Kasumi-1 (cell line): ENCODE measurements at regions not wholly inside any gene's neighbourhood (a gene's known extent, or its start where the extent isn't known, plus 50 kb on each side); places are given as distances from the start of the nearest gene placed in this dataset.
"Not testable (repeated sequence)": the region's sequence is repeated elsewhere in the genome, so short reads cannot be mapped to it uniquely, and the experiment has no call there.

ENCODE experiments used
- DNase-seq, 2 experiments: peaks; one replicate each; lab custom pipeline; 2025; lab: John Stamatoyannopoulos, UW

GRCh38 chr14:83294941-83295340 lies 1761.3 kb upstream of the SEL1L start:
- no peak for DNase-seq

- no peak for DNase-seq
Measured at GRCh38 chr14:83297361-83297760, 1763.7 kb upstream of the SEL1L start.

DNA sequence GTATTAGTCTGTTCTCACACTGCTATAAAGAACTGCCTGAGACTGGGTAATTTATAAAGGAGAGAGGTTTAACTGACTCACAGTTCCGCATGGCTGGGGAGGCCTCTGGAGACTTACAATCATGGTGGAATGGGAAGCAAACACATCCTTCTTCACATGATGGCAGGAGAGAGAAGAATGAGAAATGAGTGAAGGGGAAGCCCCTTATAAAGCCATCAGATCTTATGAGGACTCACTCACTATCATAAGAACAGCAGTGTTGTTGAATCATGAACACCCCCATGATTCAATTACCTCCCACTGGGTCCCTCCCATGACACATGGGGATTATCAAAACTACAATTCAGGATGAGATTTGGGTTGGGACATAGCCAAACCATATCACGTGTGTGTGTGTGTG lies 1764.4 kb upstream of the SEL1L start:
- not testable (repeated sequence) for DNase-seq

DNA sequence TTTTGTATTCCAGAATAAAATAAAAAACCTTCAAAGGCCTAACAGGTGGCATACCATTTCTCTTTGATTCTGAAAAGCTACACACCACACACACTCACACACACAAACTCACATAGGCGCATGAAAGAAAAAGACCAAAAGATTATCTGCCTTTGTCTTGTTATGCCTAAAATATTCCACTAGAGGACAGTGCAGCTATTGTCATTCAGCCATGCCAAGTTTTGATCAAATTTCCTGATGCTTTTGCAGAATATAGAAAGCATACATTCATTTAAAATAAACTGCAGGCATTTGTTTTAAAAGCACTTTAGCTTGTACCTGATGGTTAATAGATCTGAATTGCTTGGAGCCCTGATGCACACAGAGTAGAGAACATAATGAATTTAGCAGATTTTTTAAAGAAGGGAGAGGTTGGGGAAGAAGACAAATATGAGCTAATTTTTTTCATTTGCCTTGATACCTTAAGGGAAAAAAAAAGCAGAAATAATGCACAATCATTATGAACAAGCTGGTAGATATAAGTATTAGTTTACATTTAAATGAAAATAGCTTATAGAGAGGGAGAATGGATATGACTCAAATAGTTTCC lies 1766.9 kb upstream of the SEL1L start:
- peak; percentile 57 to 75 for DNase-seq

DNA sequence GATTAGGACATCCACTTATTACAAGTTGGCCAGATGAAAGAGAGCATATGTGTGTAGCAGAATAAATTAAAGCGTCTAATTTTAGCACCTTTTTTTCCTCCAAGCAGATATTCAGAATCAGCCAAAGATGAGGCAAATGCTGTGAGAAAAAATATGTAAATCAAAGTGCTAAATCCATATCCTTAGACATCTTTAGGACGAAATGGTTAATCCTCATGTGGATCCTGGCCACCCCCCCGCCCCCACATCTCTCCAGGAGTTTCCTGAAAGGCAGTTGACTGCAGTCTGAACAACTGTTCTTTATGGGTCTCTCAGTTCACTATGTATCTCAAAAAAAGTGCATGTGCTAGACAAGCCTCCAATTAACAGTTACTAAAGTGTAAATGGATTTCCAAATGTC lies 1768.1 kb upstream of the SEL1L start:
- DNase-seq = no peak

DNA sequence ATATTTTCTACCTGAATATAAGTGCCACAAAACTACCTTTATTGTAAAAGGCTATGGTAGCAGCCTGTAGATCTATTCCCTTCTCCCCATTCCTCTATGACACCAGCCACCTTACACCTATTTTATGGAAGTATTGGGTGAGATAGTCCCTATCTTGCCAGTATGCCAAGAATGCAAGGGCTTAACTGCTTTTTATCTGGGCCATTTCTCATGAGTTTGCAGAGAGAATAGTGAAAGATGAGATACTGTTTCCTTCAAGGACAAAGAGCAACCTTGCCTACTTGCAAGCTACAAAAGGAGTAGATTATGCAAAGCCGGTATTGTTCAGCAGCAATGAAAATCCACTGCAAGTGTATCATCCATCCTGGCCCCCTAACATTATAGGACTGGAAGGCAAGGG lies 1775.6 kb upstream of the SEL1L start:
- no peak for DNase-seq

DNA sequence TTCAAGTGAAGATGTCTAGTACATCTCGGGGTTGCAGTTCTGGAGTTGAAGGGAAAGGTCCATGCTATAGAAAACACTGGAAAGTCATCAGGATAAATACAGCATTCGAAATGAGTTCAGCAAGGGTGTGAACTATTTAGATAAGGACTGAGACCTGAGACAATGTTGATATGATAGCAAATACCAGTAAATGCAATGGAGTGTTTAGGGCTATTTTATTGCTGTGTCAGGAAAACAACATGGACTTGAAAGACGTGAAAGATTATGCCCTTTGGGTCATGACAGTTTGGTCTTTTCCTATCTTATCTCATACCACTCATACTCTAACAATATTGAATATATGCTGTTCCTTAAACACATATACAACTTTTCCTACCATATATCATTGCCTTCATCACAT lies 1776.2 kb upstream of the SEL1L start:
- no peak for DNase-seq

GRCh38 chr14:83312511-83312910 lies 1778.9 kb upstream of the SEL1L start:
- no peak for DNase-seq

GRCh38 chr14:83314764-83315163 lies 1781.1 kb upstream of the SEL1L start:
- no peak for DNase-seq

GRCh38 chr14:83316356-83316755 lies 1782.7 kb upstream of the SEL1L start:
- DNase-seq = peak in 1 of 2 experiments; percentile 1

- no peak for DNase-seq
Measured at GRCh38 chr14:83320837-83321236, 1787.2 kb upstream of the SEL1L start.

GRCh38 chr14:83331513-83331912 lies 1797.9 kb upstream of the SEL1L start:
- DNase-seq = no peak

GRCh38 chr14:83342590-83342989 lies 1808.9 kb upstream of the SEL1L start:
- DNase-seq = no peak

DNA sequence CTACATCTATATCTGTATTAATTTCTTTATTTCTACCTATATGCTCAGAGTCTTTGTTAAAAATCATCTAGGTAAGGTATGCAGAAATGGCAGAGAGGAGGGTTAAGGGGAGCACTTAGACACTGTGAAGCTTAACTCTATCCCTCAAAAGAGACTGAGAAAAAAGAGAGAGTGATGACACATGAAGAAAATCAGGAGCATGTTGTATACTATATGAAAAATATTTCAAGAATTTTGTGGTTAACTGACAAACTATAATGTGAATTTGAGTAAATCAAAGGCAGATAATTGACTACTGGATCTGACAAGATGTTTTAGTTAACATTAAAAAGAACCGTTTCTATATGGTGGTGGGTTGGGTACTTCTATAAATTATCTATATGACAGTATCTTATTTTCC lies 1814.2 kb upstream of the SEL1L start:
- DNase-seq = no peak

DNA sequence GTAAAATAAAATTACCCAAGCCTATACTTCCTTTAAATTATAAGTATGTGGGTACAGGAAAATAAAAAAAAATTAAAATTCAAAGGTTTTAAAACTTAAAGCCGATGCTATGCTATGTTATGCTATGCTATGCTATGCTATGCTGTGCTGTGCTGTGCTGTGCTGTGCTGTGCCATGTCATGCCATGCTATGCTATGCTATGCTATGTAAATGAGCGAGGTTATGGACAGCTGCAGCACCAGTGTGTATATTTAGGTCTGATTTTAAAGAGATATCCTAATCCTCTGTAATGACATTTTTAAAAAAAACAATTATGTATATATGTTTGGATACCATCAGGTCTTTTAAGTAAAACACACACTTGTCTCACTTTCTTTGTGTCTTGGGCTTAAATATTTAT lies 1822.0 kb upstream of the SEL1L start:
- DNase-seq = no peak

DNA sequence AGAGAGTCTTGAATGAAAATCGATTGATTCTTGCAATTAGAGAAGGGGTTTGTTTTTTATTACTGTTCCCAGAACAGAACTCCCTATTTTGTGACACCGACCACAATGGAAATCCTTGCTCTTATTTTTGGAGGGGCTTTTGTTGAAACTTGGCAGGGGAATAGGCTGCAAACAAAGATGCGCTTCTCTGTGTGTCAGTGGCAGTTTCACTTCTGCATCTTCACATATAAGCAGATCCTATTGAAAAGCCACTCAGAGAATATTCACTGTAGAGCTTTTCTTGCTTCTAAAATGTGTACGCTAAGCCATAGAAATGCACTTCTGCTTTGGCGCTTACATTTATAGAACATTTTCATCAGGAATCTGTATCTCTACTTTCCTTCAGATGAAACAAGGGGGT lies 1822.4 kb upstream of the SEL1L start:
- no peak for DNase-seq

DNA sequence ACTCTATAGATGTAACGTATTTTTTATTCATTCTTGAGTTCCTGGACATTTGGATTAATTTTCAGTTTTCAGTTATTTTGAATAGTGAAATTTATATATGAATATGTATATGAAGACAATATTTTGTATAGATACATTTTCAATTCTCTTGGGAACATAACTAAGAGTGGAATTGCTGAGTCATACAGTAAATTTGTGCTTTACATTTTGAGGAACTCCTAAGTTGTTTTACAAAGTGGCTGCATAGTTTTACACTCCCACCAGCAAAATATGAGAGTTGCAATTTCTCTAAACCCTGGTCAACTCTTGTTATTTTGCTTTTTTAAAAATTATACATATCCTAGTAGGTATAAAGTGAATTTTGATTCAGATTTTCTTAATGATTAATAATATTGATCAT lies 1838.6 kb upstream of the SEL1L start:
- DNase-seq = peak in 1 of 2 experiments; percentile 3

DNA sequence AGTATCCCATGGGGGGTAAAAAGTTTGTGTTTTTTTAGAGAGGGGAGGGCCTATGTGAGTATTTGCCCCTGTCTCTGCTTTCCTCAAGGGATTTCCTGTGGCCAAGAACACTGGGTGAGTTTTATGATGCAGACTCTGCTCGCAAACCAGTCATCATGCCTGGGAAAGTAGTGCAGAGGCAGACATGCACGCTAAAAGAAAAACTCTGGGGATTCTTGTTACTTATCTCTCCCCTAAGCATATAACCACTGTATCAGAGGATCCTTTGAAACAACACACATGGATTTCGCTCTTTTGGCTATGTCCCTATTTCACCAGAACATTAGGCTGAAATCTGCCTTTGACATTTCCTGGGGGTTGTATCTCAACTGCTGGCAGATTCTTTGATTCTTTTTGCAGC lies 1845.8 kb upstream of the SEL1L start:
- DNase-seq = no peak

GRCh38 chr14:83384253-83384652 lies 1850.6 kb upstream of the SEL1L start:
- no peak for DNase-seq

DNA sequence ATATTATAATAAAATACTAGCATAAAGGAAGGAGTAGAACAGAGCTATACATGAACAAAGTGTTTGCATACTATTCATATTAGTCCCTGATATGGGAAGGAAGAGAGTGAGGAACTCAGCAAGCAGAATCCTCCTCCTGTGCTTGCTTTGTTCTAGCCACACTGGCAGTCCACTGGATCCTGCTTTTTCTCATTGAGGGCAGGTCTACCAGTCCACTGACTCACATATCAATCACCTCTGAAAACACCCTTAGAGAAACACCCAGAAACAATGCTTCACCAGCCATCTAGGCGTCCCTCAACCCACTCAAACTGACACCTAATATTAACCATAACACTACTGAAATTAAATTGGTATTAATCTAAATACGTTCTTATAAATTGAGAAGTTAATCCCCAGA lies 1861.7 kb upstream of the SEL1L start:
- DNase-seq = no peak

DNA sequence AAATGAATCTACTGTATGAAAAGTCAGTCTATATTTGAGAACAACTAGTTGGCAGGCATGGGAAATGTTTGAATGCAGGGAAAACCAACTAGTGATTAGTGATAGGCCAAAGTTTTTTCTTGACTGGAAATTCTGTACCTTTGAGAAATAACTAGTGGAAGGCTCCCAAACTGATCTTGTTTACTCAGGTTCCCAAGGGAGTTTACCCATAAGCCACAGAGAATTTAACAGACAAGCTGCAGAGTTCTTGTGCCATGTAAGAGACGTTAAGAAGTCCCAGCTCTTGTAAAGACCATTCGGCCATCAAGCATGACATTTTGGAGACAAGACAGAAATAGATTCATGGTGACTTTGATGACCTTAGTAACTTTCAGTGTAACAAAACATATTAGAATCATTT lies 1882.8 kb upstream of the SEL1L start:
- DNase-seq = no peak

DNA sequence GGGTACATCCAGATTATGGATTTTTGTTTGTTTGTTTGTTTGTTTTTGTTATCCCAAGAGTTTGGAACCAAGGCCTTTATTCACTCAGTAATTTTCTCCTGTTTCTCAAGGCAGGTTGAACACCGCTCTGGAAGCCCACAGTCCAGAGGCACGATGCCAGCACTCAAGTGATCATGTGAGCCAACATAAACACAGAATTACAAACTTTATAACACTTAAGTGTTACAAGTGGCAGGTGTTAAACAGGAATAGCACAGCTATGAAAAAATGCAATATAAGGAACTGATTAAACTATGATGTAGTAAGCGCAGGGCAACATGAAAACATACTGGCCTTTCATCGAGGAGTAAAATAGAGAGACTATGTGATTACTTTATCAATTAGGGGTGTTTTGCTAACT lies 1885.8 kb upstream of the SEL1L start:
- no peak for DNase-seq

GRCh38 chr14:83421711-83422110 lies 1888.1 kb upstream of the SEL1L start:
- no peak for DNase-seq

- DNase-seq = no peak
Measured at GRCh38 chr14:83425138-83425537, 1891.5 kb upstream of the SEL1L start.

DNA sequence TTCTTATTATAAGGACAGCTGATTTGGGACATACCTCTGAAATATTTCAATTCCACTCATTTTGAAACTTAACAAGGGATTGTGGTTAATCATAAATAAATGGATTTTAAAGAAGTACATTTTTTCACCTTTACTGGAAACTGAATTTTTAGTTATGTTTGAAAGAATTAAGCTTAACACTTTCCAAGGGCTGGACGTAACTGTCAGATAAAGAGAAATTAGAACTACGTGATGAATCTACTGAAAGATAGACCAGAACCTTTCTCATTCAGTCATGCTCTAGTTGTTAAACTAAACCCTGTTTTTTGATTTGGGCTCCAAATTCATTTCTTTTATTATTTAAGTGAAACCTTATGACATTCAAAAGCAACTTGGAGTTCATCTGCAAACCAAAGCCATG lies 1892.1 kb upstream of the SEL1L start:
- no peak for DNase-seq
